AG09309 (cell line): ENCODE measurements at regions not wholly inside any gene's neighbourhood (a gene's known extent, or its start where the extent isn't known, plus 50 kb on each side); places are given as distances from the start of the nearest gene placed in this dataset.

ENCODE experiments used
- DNase-seq: peaks from one replicate; pipeline ENCODE4 v3.0.0-alpha.2; 2010; ENCODE audit warnings: low read depth
- H3K4me3 ChIP-seq: 2 replicates; pipeline ENCODE4 v1.5.1; 2011; ENCODE audit warnings: mild to moderate bottlenecking, low read depth, low read length, moderate library complexity; ENCODE audit not compliant: control insufficient read depth
- TF ChIP-seq, protein P1 (sequence below): IDR thresholded peaks from 2 replicates; pipeline ENCODE4 v1.5.1; 2011; ENCODE audit warnings: mild to moderate bottlenecking, low read depth, low read length, inconsistent platforms; ENCODE audit not compliant: insufficient read depth, control insufficient read depth; ENCODE audit errors: missing control alignments

DNA sequence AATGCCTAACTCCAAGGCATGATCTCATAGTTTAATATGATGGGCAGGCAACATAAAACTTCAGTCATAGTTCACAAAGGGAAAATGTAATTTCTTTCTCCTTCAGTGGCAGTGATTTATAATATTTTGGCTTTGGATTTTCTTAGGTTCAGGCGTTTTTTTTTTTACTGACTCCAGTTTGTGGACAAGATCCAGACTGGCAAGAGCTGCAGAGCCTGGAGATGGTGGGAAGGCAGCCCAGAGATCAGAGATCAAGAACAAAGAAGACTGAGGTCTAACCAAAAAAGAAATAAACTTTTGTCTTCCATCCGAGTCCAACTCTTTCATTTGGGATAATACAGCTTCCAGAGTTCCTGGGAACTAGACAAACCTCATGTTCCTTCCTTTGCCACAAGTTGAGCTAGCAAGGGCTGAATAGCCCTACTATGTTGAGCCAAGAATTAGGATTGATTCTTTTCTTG, 215.3 kb upstream of the SETBP1 start:
- TF ChIP-seq, protein P1, sequence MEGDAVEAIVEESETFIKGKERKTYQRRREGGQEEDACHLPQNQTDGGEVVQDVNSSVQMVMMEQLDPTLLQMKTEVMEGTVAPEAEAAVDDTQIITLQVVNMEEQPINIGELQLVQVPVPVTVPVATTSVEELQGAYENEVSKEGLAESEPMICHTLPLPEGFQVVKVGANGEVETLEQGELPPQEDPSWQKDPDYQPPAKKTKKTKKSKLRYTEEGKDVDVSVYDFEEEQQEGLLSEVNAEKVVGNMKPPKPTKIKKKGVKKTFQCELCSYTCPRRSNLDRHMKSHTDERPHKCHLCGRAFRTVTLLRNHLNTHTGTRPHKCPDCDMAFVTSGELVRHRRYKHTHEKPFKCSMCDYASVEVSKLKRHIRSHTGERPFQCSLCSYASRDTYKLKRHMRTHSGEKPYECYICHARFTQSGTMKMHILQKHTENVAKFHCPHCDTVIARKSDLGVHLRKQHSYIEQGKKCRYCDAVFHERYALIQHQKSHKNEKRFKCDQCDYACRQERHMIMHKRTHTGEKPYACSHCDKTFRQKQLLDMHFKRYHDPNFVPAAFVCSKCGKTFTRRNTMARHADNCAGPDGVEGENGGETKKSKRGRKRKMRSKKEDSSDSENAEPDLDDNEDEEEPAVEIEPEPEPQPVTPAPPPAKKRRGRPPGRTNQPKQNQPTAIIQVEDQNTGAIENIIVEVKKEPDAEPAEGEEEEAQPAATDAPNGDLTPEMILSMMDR, result no peak
- no peak overlapping the region for H3K4me3 ChIP-seq
- DNase-seq, result no peak

DNA sequence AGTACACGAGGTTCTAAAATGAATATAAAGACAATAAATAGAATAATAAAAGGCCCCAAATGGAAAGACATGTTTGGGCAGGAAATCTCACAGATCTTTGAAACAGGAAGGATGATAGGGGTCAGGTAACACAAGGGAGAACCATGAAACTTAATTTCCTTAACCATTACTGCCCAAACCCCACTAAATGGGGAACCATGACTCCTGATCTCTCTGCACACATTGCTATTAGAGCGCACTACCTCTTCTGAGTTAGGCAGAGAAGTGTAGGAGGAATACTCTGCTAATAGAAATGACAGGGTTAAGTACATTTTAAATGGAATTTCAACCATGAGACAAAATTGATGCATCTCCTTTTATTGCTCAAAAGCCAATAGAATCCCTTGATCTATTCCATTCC, 213.7 kb upstream of the SETBP1 start:
- no peak overlapping the region for H3K4me3 ChIP-seq
- DNase-seq, result no peak
- TF ChIP-seq, protein P1, result no peak

DNA sequence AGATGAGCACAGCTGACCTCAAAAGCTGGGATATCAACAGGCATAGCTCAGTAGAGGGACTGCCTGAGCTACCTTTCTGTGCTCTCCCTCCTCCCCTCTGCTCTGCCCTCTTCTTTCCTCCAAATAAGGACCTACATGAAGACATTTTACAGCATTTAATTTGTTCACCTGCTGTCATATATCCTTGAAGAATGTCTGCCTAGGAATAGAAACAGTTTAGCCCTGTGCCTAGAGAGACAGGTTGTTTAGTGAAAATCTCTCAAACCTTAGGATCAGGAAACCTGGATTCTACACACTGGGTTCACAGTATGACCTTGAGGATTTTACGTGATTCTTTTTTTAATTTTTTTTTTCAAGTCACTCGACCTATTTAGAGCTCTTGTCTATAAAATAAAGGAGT, 213.0 kb upstream of the SETBP1 start:
- DNase-seq, result no peak
- no peak overlapping the region for H3K4me3 ChIP-seq
- TF ChIP-seq, protein P1, result no peak

DNA sequence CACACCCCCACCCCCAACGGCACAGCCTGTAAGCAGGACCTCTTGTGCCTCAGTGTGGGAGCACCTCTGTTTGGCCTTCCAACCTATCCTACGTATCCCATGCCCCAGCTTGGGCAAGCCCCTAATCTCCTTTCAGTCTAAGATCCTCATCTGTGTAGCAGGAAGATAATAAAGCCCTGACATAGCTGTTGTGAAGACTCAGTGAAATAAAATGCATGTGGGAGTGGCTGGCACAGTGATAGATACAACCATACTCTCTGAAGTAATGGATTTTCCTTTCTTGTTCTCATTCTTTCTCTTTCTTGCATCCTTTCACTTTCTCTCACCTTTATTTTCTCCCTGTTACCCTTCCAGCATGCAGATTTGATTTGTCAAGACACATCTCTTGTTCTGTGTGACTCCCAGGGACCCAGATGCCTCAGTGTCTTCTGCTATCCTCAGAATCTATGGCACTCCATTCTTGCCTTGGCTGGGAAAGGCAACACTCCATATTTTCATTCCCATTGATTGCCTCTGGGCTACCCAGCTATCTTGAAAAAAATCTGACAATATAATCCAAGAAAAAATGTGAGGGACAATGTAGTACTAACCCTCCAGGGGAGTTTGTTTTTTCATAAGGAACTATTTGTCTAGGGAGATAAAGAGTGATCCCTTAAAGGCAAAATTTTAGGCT, 207.2 kb upstream of the SETBP1 start:
- DNase-seq, result no peak
- no peak overlapping the region for H3K4me3 ChIP-seq
- TF ChIP-seq, protein P1, result no peak

DNA sequence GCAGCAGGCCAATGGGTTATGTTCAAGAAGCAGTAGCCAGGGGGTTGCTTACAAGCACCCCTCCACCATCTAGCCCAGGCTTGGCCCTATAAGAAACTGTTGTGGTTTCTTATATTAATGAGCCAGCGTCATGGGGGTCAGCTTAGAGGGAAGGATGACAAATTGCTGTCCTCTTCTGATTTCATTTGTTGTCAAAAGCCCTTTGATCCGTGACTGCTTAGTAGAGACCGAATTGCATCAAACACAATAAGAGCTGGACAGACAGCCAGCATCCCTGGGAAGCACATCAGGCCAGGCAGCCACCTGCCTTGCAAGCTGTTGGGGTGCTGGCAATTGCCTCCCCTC, 206.6 kb upstream of the SETBP1 start:
- no peak overlapping the region for H3K4me3 ChIP-seq
- no peak for DNase-seq
- TF ChIP-seq, protein P1, result no peak

DNA sequence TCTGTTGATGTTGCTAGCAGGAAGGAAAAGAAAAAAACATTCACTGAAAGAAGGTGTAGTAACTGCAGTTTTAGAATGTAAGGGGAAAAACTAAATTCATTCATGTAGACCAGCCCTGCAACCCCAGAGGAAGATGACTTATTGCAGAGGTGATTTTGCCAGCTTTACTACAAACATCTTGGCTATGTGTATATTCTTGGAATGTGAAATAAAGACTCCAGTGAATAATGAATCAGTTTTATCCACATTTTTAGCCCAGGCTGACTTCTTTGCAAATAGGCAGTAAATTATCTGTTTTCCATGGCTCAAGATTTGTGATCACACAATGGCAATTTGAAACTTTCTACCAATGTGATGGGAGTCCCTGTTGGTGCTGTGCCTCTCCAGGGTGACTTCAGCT, 206.1 kb upstream of the SETBP1 start:
- peak; percentile 23 for DNase-seq
- H3K4me3 ChIP-seq, result no peak overlapping the region

DNA sequence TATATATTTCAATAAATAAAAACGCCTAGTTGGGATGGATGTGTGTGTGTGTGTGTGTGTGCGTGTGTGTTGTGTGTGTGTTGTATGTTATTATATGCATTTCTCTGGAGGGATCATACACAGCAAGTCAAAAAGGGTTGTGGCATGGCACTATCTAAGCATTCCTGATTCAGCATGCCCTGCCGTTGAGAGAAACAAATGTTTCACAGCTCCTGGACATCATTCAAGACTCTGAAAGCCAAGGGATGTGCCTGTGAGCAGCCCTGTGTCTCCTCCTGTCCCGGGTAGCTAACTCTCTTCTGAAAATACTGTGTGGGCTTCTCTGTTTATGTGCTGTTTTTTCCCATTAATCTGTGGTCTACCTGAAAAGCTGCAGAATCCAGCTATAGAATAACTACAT, 197.9 kb upstream of the SETBP1 start:
- TF ChIP-seq, protein P1, result no peak
- no peak for DNase-seq

More for the DNA sequence above, 206.1 kb upstream of the SETBP1 start:
- TF ChIP-seq, protein P1, result no peak

More for the DNA sequence above, 197.9 kb upstream of the SETBP1 start:
- no peak overlapping the region for H3K4me3 ChIP-seq
